ENCODE measurements at regions not wholly inside any gene's neighbourhood (a gene's known extent, or its start where the extent isn't known, plus 50 kb on each side); places are given as distances from the start of the nearest gene placed in this dataset.

DNA sequence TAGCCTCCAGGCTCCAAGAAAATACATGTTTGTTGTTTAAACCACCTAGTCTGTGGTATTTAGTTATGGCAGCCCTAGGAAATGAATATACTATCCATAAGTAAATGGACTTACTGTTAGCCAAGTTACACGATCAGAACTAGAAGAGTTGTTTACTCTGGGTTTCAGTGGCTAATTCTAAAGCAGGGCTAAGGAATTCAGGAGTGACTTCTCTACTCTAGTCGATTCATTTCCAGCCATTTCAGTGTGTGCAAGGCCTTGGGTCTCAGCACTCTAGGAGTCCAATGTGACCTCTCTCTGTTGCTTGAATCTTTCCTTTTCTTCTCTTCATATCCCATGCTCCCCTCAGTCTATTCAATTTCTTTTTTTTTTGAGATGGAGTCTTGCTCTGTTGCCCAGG lies 66.7 kb downstream of the BHLHE40 start:
- no peak for TF ChIP-seq CTCF (conservative IDR thresholded peaks at IDR 0.05 in 1 of 2, IDR thresholded peaks at IDR 0.05 in 1 of 2; ENCODE audit: low read depth in 1 of 2, low read length in 2 of 2)
- no peak for TF ChIP-seq EZH2 (IDR thresholded peaks at IDR 0.05; ENCODE audit: low read length, missing control alignments)

All from fibroblast of lung (primary cell).